OCI-LY7 (cell line): ENCODE measurements at regions not wholly inside any gene's neighbourhood (a gene's known extent, or its start where the extent isn't known, plus 50 kb on each side); places are given as distances from the start of the nearest gene placed in this dataset.

ENCODE experiments used
- BruUV-seq: library from RNA; stranded (reverse); fragments of 400-500 nt; replicated peaks from 2 replicates; lab custom pipeline; 2021; lab: Mats Ljungman, UMichigan
- CTCF ChIA-PET: fragments of 300-600 bp; sonication (Branson Sonifier 250); formaldehyde crosslinking; loops from one replicate; lab custom pipeline; 2022; ENCODE audit warnings: antibody characterized with exemption; ENCODE audit not compliant: unreplicated experiment; lab: Charles Lee
- POLR2A ChIA-PET: fragments of 300-600 bp; sonication (Branson Sonifier 250); formaldehyde crosslinking; loops from one replicate; lab custom pipeline; 2022; ENCODE audit warnings: antibody characterized with exemption; lab: Charles Lee
- DNase-seq: peaks from one replicate; pipeline ENCODE4 v3.0.0-alpha.2; 2015; ENCODE audit warnings: low spot score
- H2AFZ ChIP-seq: fragments of 200-600 bp; sonication (generic), shearing (Covaris generic); 2 replicates; pipeline ENCODE4 v1.6.1; 2014; ENCODE audit warnings: mild to moderate bottlenecking, antibody characterized with exemption, low read length, moderate library complexity
- H3K27ac ChIP-seq: fragments of 200-600 bp; sonication (generic); 2 replicates; pipeline ENCODE4 v1.5.1; 2014; ENCODE audit warnings: mixed run types, low read depth, mild to moderate bottlenecking, moderate library complexity, low read length, inconsistent platforms; ENCODE audit not compliant: poor library complexity, severe bottlenecking
- H3K36me3 ChIP-seq: fragments of 200-600 bp; sonication (generic); 2 replicates; pipeline ENCODE4 v1.6.1; 2014; ENCODE audit warnings: mild to moderate bottlenecking, antibody characterized with exemption, low read length, moderate library complexity, mixed read lengths; ENCODE audit not compliant: insufficient read depth
- H3K4me1 ChIP-seq: fragments of 200-600 bp; sonication (generic); 2 replicates; pipeline ENCODE4 v1.5.1; 2014; ENCODE audit warnings: mild to moderate bottlenecking, low read length; ENCODE audit not compliant: insufficient read depth, poor library complexity, severe bottlenecking
- H3K4me2 ChIP-seq: fragments of 200-600 bp; sonication (generic); 2 replicates; pipeline ENCODE4 v1.6.1; 2014; ENCODE audit warnings: mild to moderate bottlenecking, low read length
- H3K4me3 ChIP-seq: fragments of 200-600 bp; sonication (generic); 2 replicates; pipeline ENCODE4 v1.5.1; 2014; ENCODE audit warnings: mild to moderate bottlenecking, low read depth, low read length; ENCODE audit not compliant: poor library complexity, severe bottlenecking
- H3K79me2 ChIP-seq: fragments of 200-600 bp; sonication (generic); 2 replicates; pipeline ENCODE4 v1.6.1; 2016; ENCODE audit warnings: low read depth, mild to moderate bottlenecking, low read length, moderate library complexity, mixed read lengths; ENCODE audit not compliant: insufficient read depth
- H3K9me2 ChIP-seq: fragments of 200-600 bp; sonication (generic); 2 replicates; pipeline ENCODE4 v1.6.1; 2016; ENCODE audit warnings: mild to moderate bottlenecking, low read length, mixed read lengths; ENCODE audit not compliant: insufficient read depth
- H3K9me3 ChIP-seq: fragments of 200-600 bp; sonication (generic); 2 replicates; pipeline ENCODE4 v1.6.1; 2014; ENCODE audit warnings: mild to moderate bottlenecking, mixed run types, low read length, mixed read lengths
- H4K20me1 ChIP-seq: fragments of 200-600 bp; sonication (generic); 2 replicates; pipeline ENCODE4 v1.6.1; 2014; ENCODE audit warnings: mild to moderate bottlenecking, antibody characterized with exemption, low read length, moderate library complexity, mixed read lengths; ENCODE audit not compliant: insufficient read depth
- CTCF ChIP-seq: fragments of 200-600 bp; sonication (generic); conservative IDR thresholded peaks from 2 replicates; pipeline ENCODE4 v1.5.1; 2014; ENCODE audit warnings: mild to moderate bottlenecking, antibody characterized with exemption, low read length, moderate library complexity, mixed read lengths
- EZH2phosphoT487 ChIP-seq: fragments of 200-600 bp; sonication (generic); IDR thresholded peaks from 2 replicates; pipeline ENCODE4 v1.6.1; 2018; ENCODE audit warnings: low read depth, borderline replicate concordance, mild to moderate bottlenecking, mixed run types, antibody characterized with exemption, low read length, moderate library complexity, mixed read lengths
- intact Hi-C: fragments of 100-400 bp; cut with micrococcal nuclease; formaldehyde crosslinking; loops from one replicate; pipeline ENCODE4 v1.10.0; 2022; ENCODE audit not compliant: unreplicated experiment

- Histone ChIP-seq H3K4me1 (no peaks in the 10 kb centered on the region), H4K20me1 (no peaks in the 10 kb centered on the region), H3K4me2 (no peak overlapping the region), H3K79me2 (no peaks in the 10 kb centered on the region), H3K36me3 (no peaks in the 10 kb centered on the region), H3K9me3 (no peaks in the 10 kb centered on the region), H3K4me3 (no peak overlapping the region), H3K9me2 (no peaks in the 10 kb centered on the region), H2AFZ (no peak overlapping the region), H3K27ac (no peak overlapping the region)
- BruUV-seq, result no TSS peak
- intact Hi-C loops, result no loop called here
- POLR2A ChIA-PET, result interaction anchor here (0.7 kb wide), 1 partner anchor 543 kb away, joined by 4 read pairs; no protein-coding TSS in a partner anchor
- DNase-seq, result no peak
- TF ChIP-seq CTCF (no peak), EZH2phosphoT487 (no peak)
- CTCF ChIA-PET, result no interaction called here
Observed at GRCh38 chr2:81097361-81097760, 792.8 kb upstream of the LRRTM1 start.

GRCh38 chr2:81093031-81093430 is 788.5 kb upstream of the LRRTM1 start:
- no peak overlapping the region for H3K4me3 ChIP-seq
- TF ChIP-seq EZH2phosphoT487 (no peak), CTCF (no peak)
- H3K27ac ChIP-seq, result no peak overlapping the region
- no peaks in the 10 kb centered on the region for H3K36me3 ChIP-seq
- BruUV-seq, result no TSS peak
- no peaks in the 10 kb centered on the region for H3K4me1 ChIP-seq
- ChIA-PET CTCF (no interaction called here), POLR2A (no interaction called here)
- H3K4me2 ChIP-seq, result no peak overlapping the region
- H3K79me2 ChIP-seq, result no peaks in the 10 kb centered on the region
- no peak for DNase-seq
- no peaks in the 10 kb centered on the region for H3K9me3 ChIP-seq
- H3K9me2 ChIP-seq, result no peaks in the 10 kb centered on the region
- intact Hi-C loops, result no loop called here
- no peaks in the 10 kb centered on the region for H4K20me1 ChIP-seq
- no peak overlapping the region for H2AFZ ChIP-seq

- CTCF ChIA-PET, result no interaction called here
- BruUV-seq, result no TSS peak
Observed at GRCh38 chr2:81087646-81088045, 783.1 kb upstream of the LRRTM1 start.

More at GRCh38 chr2:81087646-81088045, 783.1 kb upstream of the LRRTM1 start:
- no peak for DNase-seq
- no peaks in the 10 kb centered on the region for H4K20me1 ChIP-seq
- no peaks in the 10 kb centered on the region for H3K4me1 ChIP-seq
- H3K27ac ChIP-seq, result no peak overlapping the region
- intact Hi-C loops, result no loop called here
- no peaks in the 10 kb centered on the region for H3K9me3 ChIP-seq
- no peak overlapping the region for H3K4me3 ChIP-seq
- H3K9me2 ChIP-seq, result no peaks in the 10 kb centered on the region
- no peak overlapping the region for H3K4me2 ChIP-seq
- POLR2A ChIA-PET, result interaction anchor here (0.7 kb wide), 1 partner anchor 12 kb away, joined by 3 read pairs; no protein-coding TSS in a partner anchor
- TF ChIP-seq CTCF, result no peak
- no peak for TF ChIP-seq EZH2phosphoT487
- H3K79me2 ChIP-seq, result no peaks in the 10 kb centered on the region
- H2AFZ ChIP-seq, result no peak overlapping the region
- no peaks in the 10 kb centered on the region for H3K36me3 ChIP-seq
